H9 (cell line): ENCODE measurements at regions not wholly inside any gene's neighbourhood (a gene's known extent, or its start where the extent isn't known, plus 50 kb on each side); places are given as distances from the start of the nearest gene placed in this dataset.

Source experiments
- DNase-seq: peaks from one replicate; pipeline ENCODE4 v3.0.0-alpha.2; 2017
- H2AFZ ChIP-seq: one replicate; pipeline ENCODE4 v1.6.1; 2013; ENCODE audit warnings: mild to moderate bottlenecking, low read length, control low read depth, moderate library complexity
- H2AK5ac ChIP-seq: 2 replicates; pipeline ENCODE4 v1.6.1; 2013; ENCODE audit warnings: low read length, control low read depth, mixed read lengths; ENCODE audit not compliant: insufficient read length
- H2BK120ac ChIP-seq: one replicate; pipeline ENCODE4 v1.6.1; 2013; ENCODE audit warnings: low read depth, mild to moderate bottlenecking, low read length, control low read depth, inconsistent platforms; ENCODE audit not compliant: poor library complexity, severe bottlenecking
- H2BK12ac ChIP-seq: 2 replicates; pipeline ENCODE4 v1.6.1; 2013; ENCODE audit warnings: low read length, control low read depth, mixed read lengths, low read depth; ENCODE audit not compliant: insufficient read length
- H2BK15ac ChIP-seq: 2 replicates; pipeline ENCODE4 v1.6.1; 2013; ENCODE audit warnings: low read depth, low read length, control low read depth
- H2BK20ac ChIP-seq: one replicate; pipeline ENCODE4 v1.6.1; 2013; ENCODE audit warnings: low read depth, mild to moderate bottlenecking, low read length, control low read depth, inconsistent platforms; ENCODE audit not compliant: poor library complexity, severe bottlenecking
- H2BK5ac ChIP-seq: 2 replicates; pipeline ENCODE4 v1.6.1; 2013; ENCODE audit warnings: low read length, control low read depth, mixed read lengths; ENCODE audit not compliant: insufficient read length
- H3K14ac ChIP-seq: 2 replicates; pipeline ENCODE4 v1.6.1; 2013; ENCODE audit warnings: low read length, control low read depth; ENCODE audit not compliant: insufficient read depth
- H3K18ac ChIP-seq: 2 replicates; pipeline ENCODE4 v1.6.1; 2013; ENCODE audit warnings: low read depth, mild to moderate bottlenecking, mixed read lengths, low read length, control low read depth; ENCODE audit not compliant: insufficient read length
- H3K23ac ChIP-seq: 2 replicates; pipeline ENCODE4 v1.6.1; 2013; ENCODE audit warnings: low read length, control low read depth, mixed read lengths, low read depth; ENCODE audit not compliant: insufficient read length
- H3K23me2 ChIP-seq: 2 replicates; pipeline ENCODE4 v1.6.1; 2013; ENCODE audit warnings: low read depth, mild to moderate bottlenecking, mixed read lengths, low read length, control low read depth; ENCODE audit not compliant: insufficient read length, poor library complexity, severe bottlenecking
- H3K27ac ChIP-seq: 2 replicates; pipeline ENCODE4 v1.5.1; 2013; ENCODE audit warnings: low read length, control low read depth, mixed read lengths, low read depth; ENCODE audit not compliant: insufficient read length
- H3K27me3 ChIP-seq: 2 replicates; pipeline ENCODE4 v1.6.1; 2013; ENCODE audit warnings: low read length, control low read depth, inconsistent platforms; ENCODE audit not compliant: insufficient read depth
- H3K4ac ChIP-seq: 2 replicates; pipeline ENCODE4 v1.6.1; 2013; ENCODE audit warnings: low read depth, mild to moderate bottlenecking, control low read depth, inconsistent platforms, low read length, moderate library complexity
- H3K4me1 ChIP-seq: 2 replicates; pipeline ENCODE4 v1.6.1; 2013; ENCODE audit warnings: low read length, control low read depth, inconsistent platforms; ENCODE audit not compliant: insufficient read depth
- H3K4me2 ChIP-seq: 2 replicates; pipeline ENCODE4 v1.6.1; 2013; ENCODE audit warnings: low read length, control low read depth, mixed read lengths; ENCODE audit not compliant: insufficient read length, insufficient read depth
- H3K56ac ChIP-seq: 2 replicates; pipeline ENCODE4 v1.6.1; 2013; ENCODE audit warnings: low read depth, mild to moderate bottlenecking, mixed read lengths, low read length, control low read depth; ENCODE audit not compliant: insufficient read length
- H3K79me1 ChIP-seq: 2 replicates; pipeline ENCODE4 v1.6.1; 2013; ENCODE audit warnings: low read depth, mild to moderate bottlenecking, moderate library complexity, low read length, control low read depth, inconsistent platforms; ENCODE audit not compliant: insufficient read depth, poor library complexity, severe bottlenecking
- H3K79me2 ChIP-seq: 2 replicates; pipeline ENCODE4 v1.6.1; 2013; ENCODE audit warnings: low read length, control low read depth, inconsistent platforms; ENCODE audit not compliant: insufficient read depth
- H3K9ac ChIP-seq: 2 replicates; pipeline ENCODE4 v1.6.1; 2013; ENCODE audit warnings: low read length, control low read depth, mixed read lengths; ENCODE audit not compliant: insufficient read length; ENCODE audit errors: extremely low read depth
- H3K9me3 ChIP-seq: one replicate; pipeline ENCODE4 v1.6.1; 2013; ENCODE audit warnings: low read depth, low read length, inconsistent platforms; ENCODE audit not compliant: control insufficient read depth
- H3T11ph ChIP-seq: one replicate; pipeline ENCODE4 v1.6.1; 2013; ENCODE audit warnings: mild to moderate bottlenecking, low read length, control low read depth, inconsistent platforms
- H4K20me1 ChIP-seq: one replicate; pipeline ENCODE4 v1.6.1; 2013; ENCODE audit not compliant: control insufficient read depth, insufficient read length, insufficient read depth
- H4K5ac ChIP-seq: 2 replicates; pipeline ENCODE4 v1.6.1; 2013; ENCODE audit warnings: low read depth, mild to moderate bottlenecking, mixed read lengths, low read length, control low read depth; ENCODE audit not compliant: insufficient read length
- H4K8ac ChIP-seq: replicated peaks from 2 replicates; pipeline ENCODE4 v1.6.1; 2013; ENCODE audit warnings: low read length, control low read depth, mixed read lengths, low read depth; ENCODE audit not compliant: insufficient read length
- H4K91ac ChIP-seq: 2 replicates; pipeline ENCODE4 v1.6.1; 2013; ENCODE audit warnings: low read depth, mild to moderate bottlenecking, moderate library complexity, mixed read lengths, low read length, control low read depth; ENCODE audit not compliant: insufficient read length
- H3K27ac Mint-ChIP-seq, 3 experiments: 2 replicates in 2 of 3; 3 replicates in 1 of 3; pipeline ENCODE4 v1.8.0; 2020 to 2021; ENCODE audit warnings: mixed read lengths in 3 of 3, mild to moderate bottlenecking in 1 of 3, moderate library complexity in 1 of 3
- H3K27me3 Mint-ChIP-seq: 2 replicates; pipeline ENCODE4 v1.8.0; 2021; ENCODE audit warnings: low read depth, mild to moderate bottlenecking, moderate library complexity, mixed read lengths
- H3K36me3 Mint-ChIP-seq, 3 experiments: 2 replicates in 2 of 3; 3 replicates in 1 of 3; pipeline ENCODE4 v1.8.0; 2020 to 2021; ENCODE audit warnings: low read depth in 3 of 3, mixed read lengths in 3 of 3; ENCODE audit not compliant: insufficient read depth in 1 of 3
- H3K4me1 Mint-ChIP-seq, 2 experiments: 2 replicates each; pipeline ENCODE4 v1.8.0; 2020; ENCODE audit warnings: mixed read lengths in 2 of 2
- H3K4me3 Mint-ChIP-seq, 2 experiments: 2 replicates in 1 of 2; 3 replicates in 1 of 2; pipeline ENCODE4 v1.8.0; 2020 to 2021; ENCODE audit warnings: mild to moderate bottlenecking in 2 of 2, mixed read lengths in 2 of 2, moderate library complexity in 1 of 2
- H3K9me3 Mint-ChIP-seq, 2 experiments: 2 replicates in 1 of 2; 3 replicates in 1 of 2; pipeline ENCODE4 v1.8.0; 2020; ENCODE audit warnings: mild to moderate bottlenecking in 2 of 2, mixed read lengths in 2 of 2, moderate library complexity in 1 of 2
- CTCF ChIP-seq: fragments of 200-600 bp; sonication (generic); conservative IDR thresholded peaks from 3 replicates; pipeline ENCODE4 v1.8.0; 2021; ENCODE audit warnings: antibody characterized with exemption, mild to moderate bottlenecking
- WGBS: extraction: QIAGEN DNeasy Blood & Tissue Kit; methylation state at CpG from one replicate; pipeline ENCODE4 v1.1.7; 2013; ENCODE audit warnings: missing lambda C conversion rate, low lambda C conversion rate, mixed read lengths; ENCODE audit not compliant: insufficient read length; ENCODE audit errors: extremely low coverage; 5-methylcytosine and 5-hydroxymethylcytosine counted together

GRCh38 chr6:55960344-55960743 is 85.0 kb upstream of the BMP5 start:
- no peaks in the 10 kb centered on the region for H3K27me3 Mint-ChIP-seq
- Histone ChIP-seq H4K91ac (no peak overlapping the region), H4K5ac (no peak overlapping the region), H2BK15ac (no peak overlapping the region), H4K8ac (no peak overlapping the region), H3K4me1 (no peaks in the 10 kb centered on the region), H3T11ph (no peak overlapping the region), H3K4me2 (no peak overlapping the region), H3K9ac (no peak overlapping the region), H3K14ac (no peak overlapping the region), H3K18ac (no peak overlapping the region), H2BK120ac (no peak overlapping the region), H3K23me2 (no peaks in the 10 kb centered on the region), H2BK12ac (no peak overlapping the region), H3K27ac (no peak overlapping the region), H3K27me3 (no peaks in the 10 kb centered on the region), H4K20me1 (no peaks in the 10 kb centered on the region), H3K79me1 (no peaks in the 10 kb centered on the region), H2BK5ac (no peak overlapping the region), H2AK5ac (no peak overlapping the region), H2AFZ (no peak overlapping the region), H2BK20ac (no peak overlapping the region), H3K23ac (no peak overlapping the region), H3K9me3 (no peaks in the 10 kb centered on the region), H3K56ac (no peak overlapping the region), H3K79me2 (no peaks in the 10 kb centered on the region), H3K4ac (no peak overlapping the region)
- no peaks in the 10 kb centered on the region for H3K9me3 Mint-ChIP-seq
- no CpG with 5 or more reads among the region's 3 CpGs for WGBS
- H3K27ac Mint-ChIP-seq: no peak overlapping the region
- DNase-seq: no peak
- H3K4me3 Mint-ChIP-seq: no peak overlapping the region
- no peak for TF ChIP-seq CTCF
- peaks cover 13 to 16% of the 10 kb centered on the region in 2 experiments for H3K4me1 Mint-ChIP-seq
- H3K36me3 Mint-ChIP-seq: no peaks in the 10 kb centered on the region; a peak in 1 of 7 replicates
